Right ventricle myocardium inferior (tissue), 1 donor: ENCODE measurements at regions not wholly inside any gene's neighbourhood (a gene's known extent, or its start where the extent isn't known, plus 50 kb on each side); places are given as distances from the start of the nearest gene placed in this dataset.

Experiments
- ATAC-seq: fragments of 200-7000 bp; cut with Tn5 transposase; one replicate; pipeline ENCODE4 v1.9.1; 2020; ENCODE audit warnings: mild to moderate bottlenecking, moderate library complexity
- DNase-seq: peaks from one replicate; pipeline ENCODE4 v3.0.0; 2021; ENCODE audit errors: missing footprints
- intact Hi-C: fragments of 100-400 bp; cut with DNase I; formaldehyde crosslinking; loops from one replicate; pipeline ENCODE4 v1.11.0; 2022
- donor health status: DM: no; HTN: yes; CAD: no; lungs with severe emphysema.

GRCh38 chr4:181562399-181562798 lies 680.8 kb upstream of the TENM3 start:
- ATAC-seq, result no peak
- no peak for DNase-seq
- intact Hi-C loops, result no loop called here

- no peak for ATAC-seq
- intact Hi-C loops, result no loop called here
Observed at GRCh38 chr4:181564625-181565024, 678.6 kb upstream of the TENM3 start.

DNA sequence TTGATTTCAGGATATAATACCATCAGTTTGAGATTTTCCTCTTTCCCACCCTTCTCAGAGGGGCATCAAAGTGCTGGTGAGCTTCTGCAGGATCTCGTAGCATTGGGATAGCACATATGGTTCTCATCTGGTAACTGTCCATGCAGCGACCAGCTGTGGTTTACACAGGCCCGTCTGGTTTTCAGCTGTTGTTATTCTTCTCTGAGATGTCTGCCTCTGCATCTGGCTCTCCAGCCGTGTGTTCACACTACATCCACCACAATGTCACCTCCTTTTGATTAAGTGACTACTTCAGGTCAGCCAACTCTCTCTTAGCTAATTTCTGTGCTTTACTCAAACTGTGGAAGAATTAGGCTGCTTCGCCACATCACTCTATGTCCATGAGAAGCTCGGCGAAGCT lies 676.7 kb upstream of the TENM3 start:
- intact Hi-C loops, result no loop called here
- DNase-seq (no peak), ATAC-seq (peak; percentile 44)

More at GRCh38 chr4:181564625-181565024, 678.6 kb upstream of the TENM3 start:
- no peak for DNase-seq

GRCh38 chr4:181569553-181569952 lies 673.6 kb upstream of the TENM3 start:
- DNase-seq, result no peak
- intact Hi-C loops, result no loop called here
- no peak for ATAC-seq

- no peak for DNase-seq
- ATAC-seq, result no peak
- intact Hi-C loops, result no loop called here
Observed at GRCh38 chr4:181578911-181579310, 664.3 kb upstream of the TENM3 start.

DNA sequence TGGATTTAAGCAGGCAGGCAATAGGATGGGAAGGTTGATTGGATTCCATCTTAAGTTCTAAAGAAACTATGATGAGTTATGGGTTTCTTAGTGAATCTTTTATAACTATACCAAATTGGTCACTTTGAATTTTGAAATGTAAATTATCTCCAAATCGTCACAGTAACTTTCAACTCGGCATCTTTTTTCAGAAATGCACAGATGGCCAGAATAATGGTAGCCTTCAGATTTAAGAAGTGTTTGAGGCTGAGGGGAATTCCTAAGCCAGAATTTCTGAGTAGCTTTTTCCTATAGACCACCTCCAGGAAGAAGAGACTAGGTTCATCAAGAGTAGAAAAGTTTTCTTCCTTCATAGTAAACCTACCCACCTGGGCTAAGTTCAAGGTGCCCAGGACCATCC lies 663.7 kb upstream of the TENM3 start:
- intact Hi-C loops, result no loop called here
- no peak for DNase-seq
- ATAC-seq, result no peak

GRCh38 chr4:181581983-181582382 lies 661.2 kb upstream of the TENM3 start:
- DNase-seq, result no peak
- no peak for ATAC-seq
- intact Hi-C loops, result no loop called here

- intact Hi-C loops, result no loop called here
Observed at GRCh38 chr4:181582595-181582994, 660.6 kb upstream of the TENM3 start.

GRCh38 chr4:181588733-181589302 lies 654.4 kb upstream of the TENM3 start:
- no peak for DNase-seq
- no peak for ATAC-seq

More at GRCh38 chr4:181582595-181582994, 660.6 kb upstream of the TENM3 start:
- DNase-seq, result no peak
- ATAC-seq, result no peak

DNA sequence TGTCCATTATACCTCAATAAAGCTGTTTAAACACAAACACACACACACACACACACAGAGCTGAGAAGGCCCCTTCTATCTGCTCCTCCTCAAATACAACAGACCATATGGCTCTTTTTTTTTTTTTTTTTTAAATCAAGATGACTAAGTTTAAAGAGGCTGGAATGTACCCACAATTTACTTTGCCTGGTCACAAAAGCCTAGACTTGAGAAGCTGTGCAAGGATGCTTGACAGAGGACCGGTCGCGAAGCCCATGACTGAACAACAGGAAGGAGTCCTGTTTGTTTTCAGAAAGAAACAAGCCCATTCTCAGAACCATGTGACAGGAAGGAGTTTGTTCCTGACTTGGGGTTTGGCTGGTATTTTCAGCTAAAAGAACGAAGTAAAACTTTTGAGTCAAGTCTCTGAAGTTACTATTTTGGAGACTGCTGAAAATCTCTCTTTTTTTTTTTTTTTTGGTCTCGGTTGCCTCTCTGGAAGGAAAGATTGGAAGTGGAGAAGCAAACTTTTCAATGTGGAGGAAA lies 650.9 kb upstream of the TENM3 start:
- DNase-seq (no peak), ATAC-seq (no peak)
- intact Hi-C loops, result no loop called here

More at GRCh38 chr4:181588733-181589302, 654.4 kb upstream of the TENM3 start:
- intact Hi-C loops, result no loop called here

DNA sequence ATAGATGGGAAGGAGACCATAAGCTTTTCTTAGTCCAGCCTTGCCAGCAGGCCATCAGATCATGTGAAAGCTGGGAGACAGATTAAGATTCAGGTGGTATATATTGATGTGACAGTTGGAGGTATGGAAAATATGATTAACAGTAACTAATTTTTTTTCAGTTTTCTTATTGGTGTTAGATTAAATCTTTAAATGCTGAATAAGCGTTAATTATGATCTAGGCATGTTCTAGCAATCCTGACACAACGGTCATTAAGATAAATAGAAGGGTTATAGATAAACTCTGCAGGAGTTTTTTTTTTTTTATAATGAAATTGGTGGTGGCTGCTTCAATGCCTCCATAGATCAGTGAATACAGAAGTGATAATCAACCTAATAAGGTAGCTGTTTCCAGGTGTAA lies 649.5 kb upstream of the TENM3 start:
- intact Hi-C loops, result no loop called here
- no peak for DNase-seq
- ATAC-seq, result no peak

DNA sequence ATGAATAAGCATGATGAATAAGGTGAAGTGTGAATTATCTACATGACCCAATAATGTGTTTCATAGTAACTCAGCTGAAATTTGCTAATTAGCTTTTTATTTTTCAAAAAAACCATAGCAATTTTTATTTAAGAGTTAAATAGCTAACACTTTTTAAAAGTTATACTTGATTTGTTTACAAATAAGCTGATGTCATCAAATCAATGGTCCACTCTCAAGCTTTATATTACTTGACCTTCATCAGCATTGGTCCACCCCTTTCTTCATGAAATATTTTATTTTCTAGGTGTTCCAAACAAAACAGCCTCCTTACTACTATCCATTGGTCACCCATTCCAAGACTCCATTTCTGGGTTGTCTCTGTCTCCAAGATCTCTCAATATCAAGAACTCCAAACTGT lies 649.0 kb upstream of the TENM3 start:
- ATAC-seq, result no peak
- intact Hi-C loops, result no loop called here
- DNase-seq, result no peak

DNA sequence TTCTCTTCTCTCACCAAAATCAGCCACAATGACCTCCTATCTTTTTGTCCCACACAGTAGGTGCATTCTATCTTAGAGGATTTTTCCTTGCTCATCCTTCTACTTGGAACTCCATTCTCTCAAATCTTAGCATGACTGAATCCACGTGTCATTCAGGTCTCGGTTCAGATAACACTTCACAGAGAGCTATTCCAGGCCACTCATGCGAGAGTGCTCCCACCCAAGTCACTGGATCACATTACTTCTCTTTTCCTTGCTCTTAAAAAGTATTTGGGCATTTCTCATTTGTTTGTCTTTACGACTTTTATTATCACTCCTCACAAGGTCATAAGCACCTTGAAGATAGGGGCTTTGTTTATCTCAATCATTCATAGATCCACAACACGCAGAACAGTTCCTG lies 647.5 kb upstream of the TENM3 start:
- no peak for DNase-seq
- no peak for ATAC-seq
- intact Hi-C loops, result no loop called here

- DNase-seq (no peak), ATAC-seq (no peak)
- intact Hi-C loops, result no loop called here
Observed at GRCh38 chr4:181597766-181598165, 645.4 kb upstream of the TENM3 start.

- no peak for ATAC-seq
- intact Hi-C loops, result no loop called here
- DNase-seq, result no peak
Observed at GRCh38 chr4:181599134-181599533, 644.1 kb upstream of the TENM3 start.

- no peak for DNase-seq
- intact Hi-C loops, result no loop called here
- no peak for ATAC-seq
Observed at GRCh38 chr4:181601103-181601502, 642.1 kb upstream of the TENM3 start.

DNA sequence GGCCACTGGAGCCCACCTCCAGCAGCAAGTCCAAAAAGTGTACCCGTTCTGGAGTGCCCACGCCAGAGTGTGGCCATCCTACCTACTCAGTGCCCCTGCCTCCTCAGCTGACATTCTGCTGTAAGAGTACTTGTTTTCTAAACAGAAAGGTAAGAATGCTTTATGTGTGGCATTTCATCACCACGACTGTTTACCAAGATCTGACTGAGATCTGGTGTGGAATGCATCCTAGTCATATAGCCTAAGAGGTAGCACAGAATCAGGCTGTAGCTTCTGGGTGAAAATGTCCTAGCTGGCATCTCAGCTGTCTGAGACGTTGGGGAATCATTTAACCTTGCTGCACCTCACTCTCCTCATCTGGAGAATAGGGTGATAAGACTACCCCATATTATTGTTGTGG lies 638.7 kb upstream of the TENM3 start:
- intact Hi-C loops, result no loop called here
- no peak for ATAC-seq
- DNase-seq, result no peak

DNA sequence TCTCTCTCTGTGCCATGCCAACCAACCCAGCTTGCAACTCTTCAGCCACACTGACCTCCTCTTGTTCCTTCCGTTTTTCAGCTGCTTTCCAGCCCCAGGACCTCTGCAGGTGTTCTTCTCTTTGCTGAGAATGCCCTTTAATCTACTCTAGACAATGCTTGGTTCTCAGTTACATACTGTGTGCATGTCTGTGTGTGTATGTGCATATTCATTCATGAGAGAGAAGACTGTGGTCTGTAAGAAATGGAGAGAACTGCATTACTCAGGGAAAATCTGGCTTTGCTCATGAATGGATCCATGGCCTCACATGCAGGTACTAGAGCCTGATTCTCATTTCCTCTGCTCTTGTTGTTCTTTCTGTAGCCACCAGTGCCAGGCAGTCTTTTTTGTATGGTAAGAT lies 636.9 kb upstream of the TENM3 start:
- no peak for ATAC-seq
- no peak for DNase-seq
- intact Hi-C loops, result no loop called here

GRCh38 chr4:181608181-181608580 lies 635.0 kb upstream of the TENM3 start:
- no peak for ATAC-seq
- intact Hi-C loops, result no loop called here

DNA sequence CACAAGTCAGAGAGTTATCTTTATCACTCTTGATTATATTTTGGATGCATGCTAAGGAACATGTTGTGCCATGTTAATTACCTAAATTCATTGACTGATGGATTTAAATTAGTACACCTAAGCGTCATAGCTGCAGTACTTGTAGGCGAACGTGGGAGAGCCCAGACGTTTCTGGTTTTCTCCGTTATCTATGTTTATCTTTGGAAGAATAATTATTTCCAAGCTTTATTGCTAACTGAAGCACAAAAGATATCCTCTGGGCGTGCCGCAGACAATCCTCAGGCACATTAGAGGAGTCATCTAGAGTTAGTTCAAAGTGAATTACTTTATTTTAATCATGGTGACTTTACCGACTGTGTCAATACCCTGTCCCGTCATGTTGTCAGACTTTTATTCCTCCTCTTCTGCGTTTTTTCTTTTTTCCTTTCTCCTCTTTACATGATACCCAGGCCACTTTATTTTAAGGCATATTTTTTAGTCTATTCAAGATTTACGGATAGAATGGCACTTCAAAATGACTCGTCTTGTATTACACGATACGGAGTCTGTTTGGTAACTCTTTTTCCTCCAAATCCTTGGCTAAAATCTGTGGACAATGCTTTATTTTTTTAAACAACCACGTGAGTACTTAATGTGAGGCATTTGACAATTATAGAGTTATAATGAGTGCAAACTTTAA lies 632.0 kb upstream of the TENM3 start:
- intact Hi-C loops, result no loop called here
- DNase-seq (no peak), ATAC-seq (no peak)

More at GRCh38 chr4:181608181-181608580, 635.0 kb upstream of the TENM3 start:
- DNase-seq, result no peak
